ENCODE measurements at regions not wholly inside any gene's neighbourhood (a gene's known extent, or its start where the extent isn't known, plus 50 kb on each side); places are given as distances from the start of the nearest gene placed in this dataset.

DNA sequence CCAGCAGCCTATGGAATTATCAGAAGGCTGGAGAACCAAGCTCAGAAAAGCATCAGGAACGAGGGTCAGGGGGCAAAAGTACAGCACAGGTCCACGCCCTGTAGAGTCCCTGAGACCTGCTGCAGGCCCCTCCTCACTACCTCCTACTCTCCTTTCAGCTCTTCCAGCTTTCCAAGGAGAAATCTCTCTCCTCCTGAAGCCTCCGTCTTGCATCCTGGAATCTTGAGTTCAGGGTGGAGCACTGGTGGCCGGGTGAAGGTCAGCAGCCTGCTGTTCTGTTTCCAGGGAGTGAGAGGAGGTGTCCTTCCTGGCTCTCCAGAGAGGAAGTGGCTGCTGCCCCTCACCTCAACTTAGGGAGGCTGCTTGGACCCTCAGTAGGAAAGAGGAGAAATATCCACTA, 342.3 kb downstream of the ZSWIM6 start:
- TF ChIP-seq, protein P1, sequence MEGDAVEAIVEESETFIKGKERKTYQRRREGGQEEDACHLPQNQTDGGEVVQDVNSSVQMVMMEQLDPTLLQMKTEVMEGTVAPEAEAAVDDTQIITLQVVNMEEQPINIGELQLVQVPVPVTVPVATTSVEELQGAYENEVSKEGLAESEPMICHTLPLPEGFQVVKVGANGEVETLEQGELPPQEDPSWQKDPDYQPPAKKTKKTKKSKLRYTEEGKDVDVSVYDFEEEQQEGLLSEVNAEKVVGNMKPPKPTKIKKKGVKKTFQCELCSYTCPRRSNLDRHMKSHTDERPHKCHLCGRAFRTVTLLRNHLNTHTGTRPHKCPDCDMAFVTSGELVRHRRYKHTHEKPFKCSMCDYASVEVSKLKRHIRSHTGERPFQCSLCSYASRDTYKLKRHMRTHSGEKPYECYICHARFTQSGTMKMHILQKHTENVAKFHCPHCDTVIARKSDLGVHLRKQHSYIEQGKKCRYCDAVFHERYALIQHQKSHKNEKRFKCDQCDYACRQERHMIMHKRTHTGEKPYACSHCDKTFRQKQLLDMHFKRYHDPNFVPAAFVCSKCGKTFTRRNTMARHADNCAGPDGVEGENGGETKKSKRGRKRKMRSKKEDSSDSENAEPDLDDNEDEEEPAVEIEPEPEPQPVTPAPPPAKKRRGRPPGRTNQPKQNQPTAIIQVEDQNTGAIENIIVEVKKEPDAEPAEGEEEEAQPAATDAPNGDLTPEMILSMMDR (IDR thresholded peaks at IDR 0.05): no peak
- TF ChIP-seq POLR2AphosphoS5 (IDR thresholded peaks at IDR 0.05; ENCODE audit: insufficient read depth in 1 of 2, low read depth in 1 of 2) (no peak), POLR2A (IDR thresholded peaks at IDR 0.05) (no peak)

Data from vagina (tissue), 2 donors.